Stimulated activated CD8-positive, alpha-beta memory T cell treated with anti-CD3 and anti-CD28 coated beads, Interleukin-4, amount 100 ng/mL, for 24 hours (primary cell): ENCODE measurements at regions not wholly inside any gene's neighbourhood (a gene's known extent, or its start where the extent isn't known, plus 50 kb on each side); places are given as distances from the start of the nearest gene placed in this dataset.

Experiments
- DNase-seq: peaks from one replicate; pipeline ENCODE4 v3.0.0-alpha.2; 2020; ENCODE audit warnings: low read depth

GRCh38 chr9:88229434-88229833, 91.2 kb upstream of the SPATA31C2 start:
- DNase-seq, result no peak

GRCh38 chr9:88224938-88225337, 86.7 kb upstream of the SPATA31C2 start:
- DNase-seq, result no peak

- no peak for DNase-seq
These were observed 82.8 kb upstream of the SPATA31C2 start for GRCh38 chr9:88221105-88221504.

- no peak for DNase-seq
These were observed 82.4 kb upstream of the SPATA31C2 start for GRCh38 chr9:88220652-88221051.

- DNase-seq, result no peak
These were observed 81.3 kb upstream of the SPATA31C2 start for GRCh38 chr9:88219601-88220000.

- DNase-seq, result no peak
These were observed 80.5 kb upstream of the SPATA31C2 start for GRCh38 chr9:88218726-88219125.

GRCh38 chr9:88216126-88216995, 78.1 kb upstream of the SPATA31C2 start:
- DNase-seq, result no peak

GRCh38 chr9:88215196-88216125, 77.2 kb upstream of the SPATA31C2 start:
- DNase-seq, result no peak

- no peak for DNase-seq
These were observed 64.0 kb upstream of the SPATA31C2 start for GRCh38 chr9:88202321-88202720.

- DNase-seq, result no peak
These were observed 60.1 kb upstream of the SPATA31C2 start for GRCh38 chr9:88198341-88198807.

GRCh38 chr9:88197781-88198340, 59.6 kb upstream of the SPATA31C2 start:
- no peak for DNase-seq

DNA sequence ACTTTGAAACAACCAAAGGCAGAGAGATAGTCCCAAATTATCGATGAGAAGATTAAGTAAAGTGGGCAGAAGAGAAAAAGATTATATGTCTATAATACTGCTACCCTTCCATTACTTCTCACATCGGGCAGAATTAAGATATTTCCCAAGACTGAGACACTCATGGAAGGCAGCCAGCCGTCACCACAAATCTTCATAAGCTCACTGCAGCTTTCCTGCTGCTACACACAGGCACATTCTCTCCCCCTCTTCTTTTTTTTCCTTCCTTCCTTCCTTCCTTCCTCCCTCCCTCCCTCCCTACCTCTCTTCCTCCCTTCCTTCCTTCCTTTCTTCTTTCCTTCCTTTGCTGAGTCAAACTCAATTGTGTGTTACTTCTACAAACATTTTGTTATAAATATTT, 58.7 kb upstream of the SPATA31C2 start:
- no peak for DNase-seq

DNA sequence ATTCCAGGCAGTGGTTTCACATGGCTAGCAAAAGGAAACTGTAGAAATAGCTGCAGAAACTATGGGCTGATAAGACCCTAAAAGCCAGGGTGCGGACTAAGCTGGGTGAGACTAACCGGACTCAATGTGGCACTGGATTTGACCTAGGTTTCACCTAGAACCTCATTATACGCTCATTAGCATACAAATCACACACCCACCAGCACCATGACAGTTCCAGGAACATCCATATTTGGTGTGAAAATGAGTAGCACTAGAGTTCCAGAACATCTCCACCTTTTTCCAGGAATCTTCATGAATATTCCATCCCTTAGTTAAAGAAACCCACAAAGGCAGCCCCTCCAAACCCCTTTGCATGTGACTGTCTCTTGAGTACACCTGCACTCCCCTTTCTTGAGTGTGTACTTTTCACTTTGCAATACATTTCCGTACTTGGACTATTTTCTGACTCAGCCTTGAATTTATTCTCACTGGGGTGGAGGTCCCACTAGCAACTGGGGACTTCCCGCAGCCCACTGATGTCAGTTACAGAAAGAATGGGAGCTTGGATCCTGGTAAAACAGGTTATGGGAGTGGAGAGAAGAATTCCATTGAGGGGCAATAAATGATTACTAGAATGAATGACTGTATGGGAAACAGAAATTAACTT, 58.0 kb upstream of the SPATA31C2 start:
- no peak for DNase-seq

GRCh38 chr9:88193766-88194165, 55.5 kb upstream of the SPATA31C2 start:
- no peak for DNase-seq

GRCh38 chr9:88191456-88191855, 53.2 kb upstream of the SPATA31C2 start:
- no peak for DNase-seq

- DNase-seq, result no peak
These were observed 51.1 kb upstream of the SPATA31C2 start for GRCh38 chr9:88189371-88189770.
